ENCODE measurements at regions not wholly inside any gene's neighbourhood (a gene's known extent, or its start where the extent isn't known, plus 50 kb on each side); places are given as distances from the start of the nearest gene placed in this dataset.

GRCh38 chr3:153293265-153293664 lies 131.2 kb downstream of the RAP2B start:
- no peak overlapping the region for H3K27ac ChIP-seq (ENCODE audit: low read length)
- no TSS peak for BruUV-seq (replicated peaks)
- no peak overlapping the region for H3K4me3 ChIP-seq (ENCODE audit: low read depth in 2 of 2, low read length in 2 of 2)
- no peak for DNase-seq (ENCODE audit: low read depth, low spot score)
- H3K4me1 ChIP-seq (ENCODE audit: control insufficient read depth, insufficient read depth, low read length): no peaks in the 10 kb centered on the region
- in situ Hi-C loops (cut with HindIII; ENCODE audit: low pct_unique_long_range_greater_than_20kb, low sequenced_read_pairs) (no loop called here), intact Hi-C loops (cut with micrococcal nuclease; ENCODE audit: unreplicated experiment) (loop anchor here (10.0 kb wide), 1 partner anchor 302 kb away; no protein-coding TSS in a partner anchor)
- no peak for ATAC-seq
- POLR2A ChIA-PET: no interaction called here
- no peaks in the 10 kb centered on the region for H3K27me3 ChIP-seq (ENCODE audit: control insufficient read depth, insufficient read depth, low read length)
- no peaks in the 10 kb centered on the region for H3K36me3 ChIP-seq (ENCODE audit: control insufficient read depth, insufficient read depth, low read length)
- H3K9me3 ChIP-seq (ENCODE audit: control insufficient read depth, insufficient read depth, low read depth, low read length): no peaks in the 10 kb centered on the region
- CTCF ChIA-PET: no interaction called here
- no peak for TF ChIP-seq TCF7L2 (IDR thresholded peaks at IDR 0.05; ENCODE audit: low read depth, low read length)

- intact Hi-C loops (cut with micrococcal nuclease; ENCODE audit: unreplicated experiment): loop anchor here (10.0 kb wide), 1 partner anchor 299 kb away; no protein-coding TSS in a partner anchor
- ATAC-seq: no peak
- H3K4me1 ChIP-seq (ENCODE audit: control insufficient read depth, insufficient read depth, low read length): no peaks in the 10 kb centered on the region
- BruUV-seq (replicated peaks): no TSS peak
- H3K4me3 ChIP-seq (ENCODE audit: low read depth in 2 of 2, low read length in 2 of 2): no peak overlapping the region
- in situ Hi-C loops (cut with HindIII; ENCODE audit: low pct_unique_long_range_greater_than_20kb, low sequenced_read_pairs): no loop called here
- TF ChIP-seq POLR2AphosphoS5 (IDR thresholded peaks at IDR 0.05; ENCODE audit: low read depth, low read length): no peak
- TF ChIP-seq SIN3A (IDR thresholded peaks at IDR 0.05; ENCODE audit: borderline replicate concordance, insufficient read depth, low read depth, low read length): no peak
- TF ChIP-seq CTCF (IDR thresholded peaks at IDR 0.05): no peak
- TF ChIP-seq, protein P1, sequence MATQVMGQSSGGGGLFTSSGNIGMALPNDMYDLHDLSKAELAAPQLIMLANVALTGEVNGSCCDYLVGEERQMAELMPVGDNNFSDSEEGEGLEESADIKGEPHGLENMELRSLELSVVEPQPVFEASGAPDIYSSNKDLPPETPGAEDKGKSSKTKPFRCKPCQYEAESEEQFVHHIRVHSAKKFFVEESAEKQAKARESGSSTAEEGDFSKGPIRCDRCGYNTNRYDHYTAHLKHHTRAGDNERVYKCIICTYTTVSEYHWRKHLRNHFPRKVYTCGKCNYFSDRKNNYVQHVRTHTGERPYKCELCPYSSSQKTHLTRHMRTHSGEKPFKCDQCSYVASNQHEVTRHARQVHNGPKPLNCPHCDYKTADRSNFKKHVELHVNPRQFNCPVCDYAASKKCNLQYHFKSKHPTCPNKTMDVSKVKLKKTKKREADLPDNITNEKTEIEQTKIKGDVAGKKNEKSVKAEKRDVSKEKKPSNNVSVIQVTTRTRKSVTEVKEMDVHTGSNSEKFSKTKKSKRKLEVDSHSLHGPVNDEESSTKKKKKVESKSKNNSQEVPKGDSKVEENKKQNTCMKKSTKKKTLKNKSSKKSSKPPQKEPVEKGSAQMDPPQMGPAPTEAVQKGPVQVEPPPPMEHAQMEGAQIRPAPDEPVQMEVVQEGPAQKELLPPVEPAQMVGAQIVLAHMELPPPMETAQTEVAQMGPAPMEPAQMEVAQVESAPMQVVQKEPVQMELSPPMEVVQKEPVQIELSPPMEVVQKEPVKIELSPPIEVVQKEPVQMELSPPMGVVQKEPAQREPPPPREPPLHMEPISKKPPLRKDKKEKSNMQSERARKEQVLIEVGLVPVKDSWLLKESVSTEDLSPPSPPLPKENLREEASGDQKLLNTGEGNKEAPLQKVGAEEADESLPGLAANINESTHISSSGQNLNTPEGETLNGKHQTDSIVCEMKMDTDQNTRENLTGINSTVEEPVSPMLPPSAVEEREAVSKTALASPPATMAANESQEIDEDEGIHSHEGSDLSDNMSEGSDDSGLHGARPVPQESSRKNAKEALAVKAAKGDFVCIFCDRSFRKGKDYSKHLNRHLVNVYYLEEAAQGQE (IDR thresholded peaks at IDR 0.05; ENCODE audit: insufficient read depth in 1 of 2, low read depth in 2 of 2, low read length in 1 of 2): no peak
- TF ChIP-seq TCF7L2 (IDR thresholded peaks at IDR 0.05; ENCODE audit: low read depth, low read length): no peak
- no peaks in the 10 kb centered on the region for H3K27me3 ChIP-seq (ENCODE audit: control insufficient read depth, insufficient read depth, low read length)
- ChIA-PET POLR2A (no interaction called here), CTCF (no interaction called here)
- DNase-seq (ENCODE audit: low read depth, low spot score): no peak
- no peak overlapping the region for H3K27ac ChIP-seq (ENCODE audit: low read length)
- no peaks in the 10 kb centered on the region for H3K36me3 ChIP-seq (ENCODE audit: control insufficient read depth, insufficient read depth, low read length)
- H3K9me3 ChIP-seq (ENCODE audit: control insufficient read depth, insufficient read depth, low read depth, low read length): no peaks in the 10 kb centered on the region
Measured at GRCh38 chr3:153295901-153296300, 133.9 kb downstream of the RAP2B start.

- no TSS peak for BruUV-seq (replicated peaks)
- H3K9me3 ChIP-seq (ENCODE audit: control insufficient read depth, insufficient read depth, low read depth, low read length): no peaks in the 10 kb centered on the region
- in situ Hi-C loops (cut with HindIII; ENCODE audit: low pct_unique_long_range_greater_than_20kb, low sequenced_read_pairs): no loop called here
- H3K27me3 ChIP-seq (ENCODE audit: control insufficient read depth, insufficient read depth, low read length): no peaks in the 10 kb centered on the region
- CTCF ChIA-PET: no interaction called here
- H3K4me1 ChIP-seq (ENCODE audit: control insufficient read depth, insufficient read depth, low read length): no peaks in the 10 kb centered on the region
- no peak for TF ChIP-seq CTCF (IDR thresholded peaks at IDR 0.05)
- TF ChIP-seq, protein P1 (IDR thresholded peaks at IDR 0.05; ENCODE audit: insufficient read depth in 1 of 2, low read depth in 2 of 2, low read length in 1 of 2): no peak
- no peak for TF ChIP-seq SIN3A (IDR thresholded peaks at IDR 0.05; ENCODE audit: borderline replicate concordance, insufficient read depth, low read depth, low read length)
- TF ChIP-seq TCF7L2 (IDR thresholded peaks at IDR 0.05; ENCODE audit: low read depth, low read length): no peak
- TF ChIP-seq POLR2AphosphoS5 (IDR thresholded peaks at IDR 0.05; ENCODE audit: low read depth, low read length): no peak
- ATAC-seq: no peak
- H3K36me3 ChIP-seq (ENCODE audit: control insufficient read depth, insufficient read depth, low read length): no peaks in the 10 kb centered on the region
- no peak overlapping the region for H3K27ac ChIP-seq (ENCODE audit: low read length)
- H3K4me3 ChIP-seq (ENCODE audit: low read depth in 2 of 2, low read length in 2 of 2): no peak overlapping the region
- intact Hi-C loops (cut with micrococcal nuclease; ENCODE audit: unreplicated experiment): no loop called here
- POLR2A ChIA-PET: no interaction called here
- no peak for DNase-seq (ENCODE audit: low read depth, low spot score)
Measured at GRCh38 chr3:153305189-153305588, 143.2 kb downstream of the RAP2B start.

Measured in Panc1 (cell line).